Muscle of leg (tissue), 3 donors: ENCODE measurements at regions not wholly inside any gene's neighbourhood (a gene's known extent, or its start where the extent isn't known, plus 50 kb on each side); places are given as distances from the start of the nearest gene placed in this dataset.
A peak's percentile ranks its signal among the peaks of the same experiment; 100 is the strongest.

Experiments
- DNase-seq: peaks from one replicate; pipeline ENCODE4 v3.0.0; 2013
- H3K27ac ChIP-seq: one replicate; pipeline ENCODE4 v1.5.1; 2013; ENCODE audit warnings: mild to moderate bottlenecking, low read length, control low read depth
- H3K27me3 ChIP-seq: one replicate; pipeline ENCODE4 v1.6.1; 2013; ENCODE audit warnings: low read length; ENCODE audit not compliant: control insufficient read depth, insufficient read depth
- H3K36me3 ChIP-seq: one replicate; pipeline ENCODE4 v1.6.1; 2013; ENCODE audit warnings: low read length; ENCODE audit not compliant: control insufficient read depth, insufficient read depth
- H3K4me1 ChIP-seq: one replicate; pipeline ENCODE4 v1.6.1; 2013; ENCODE audit warnings: low read length; ENCODE audit not compliant: control insufficient read depth, insufficient read depth
- H3K4me3 ChIP-seq: one replicate; pipeline ENCODE4 v1.5.1; 2013; ENCODE audit warnings: low read length, control low read depth
- H3K9me3 ChIP-seq: replicated peaks from 2 replicates; pipeline ENCODE4 v1.6.1; 2013; ENCODE audit warnings: low read depth, low read length; ENCODE audit not compliant: control insufficient read depth
- WGBS: methylation state at CpG from one replicate; pipeline ENCODE4 v1.1.5; 2013; ENCODE audit warnings: missing lambda C conversion rate; ENCODE audit not compliant: insufficient coverage; 5-methylcytosine and 5-hydroxymethylcytosine counted together

DNA sequence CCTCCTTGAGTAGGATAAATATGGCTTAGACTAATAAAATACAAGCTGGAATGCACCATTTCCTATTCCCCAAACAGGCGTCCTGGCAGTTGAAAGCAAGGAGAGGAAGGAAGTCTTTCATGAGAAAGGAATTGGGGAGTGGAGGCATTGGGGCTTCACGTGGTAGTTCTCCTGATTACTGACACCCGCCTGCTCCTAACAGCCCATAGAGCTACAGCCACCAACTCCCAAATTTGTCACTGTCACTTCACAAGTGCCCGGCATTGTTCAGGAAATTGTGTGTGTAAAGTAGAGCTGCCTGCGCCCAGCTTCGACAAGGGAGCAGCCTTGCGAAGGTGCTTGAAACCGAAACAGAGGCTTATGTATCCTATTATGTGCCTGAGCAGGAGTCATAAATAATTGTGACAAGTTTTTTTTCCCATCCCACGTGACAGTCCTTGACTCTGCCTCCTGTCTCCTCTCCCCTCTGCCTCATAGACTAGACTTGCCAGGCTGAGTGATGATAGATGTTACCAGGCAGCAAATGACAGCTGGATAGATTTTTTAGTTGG, 301.7 kb upstream of the ZFP64 start:
- Histone ChIP-seq H3K27ac (peak overlapping the region; percentile 73), H3K4me3 (peak overlapping the region; percentile 22), H3K4me1 (peaks cover 4% of the 10 kb centered on the region), H3K36me3 (no peaks in the 10 kb centered on the region), H3K27me3 (no peaks in the 10 kb centered on the region), H3K9me3 (no peaks in the 10 kb centered on the region)
- DNase-seq = peak; percentile 89
- WGBS = 0% methylated on average over 2 of the region's 9 CpGs

GRCh38 chr20:52490711-52491430, 299.3 kb upstream of the ZFP64 start:
- 58% methylated on average over 2 of the region's 10 CpGs for WGBS
- peak overlapping the region; percentile 13 for H3K27ac ChIP-seq
- no peaks in the 10 kb centered on the region for H3K27me3 ChIP-seq
- H3K4me3 ChIP-seq = no peak overlapping the region
- no peaks in the 10 kb centered on the region for H3K36me3 ChIP-seq
- no peak for DNase-seq
- no peaks in the 10 kb centered on the region for H3K9me3 ChIP-seq
- H3K4me1 ChIP-seq = peaks cover 4% of the 10 kb centered on the region

- WGBS = no CpG with 5 or more reads among the region's 2 CpGs
- Histone ChIP-seq H3K36me3 (no peaks in the 10 kb centered on the region), H3K9me3 (no peaks in the 10 kb centered on the region), H3K27me3 (no peaks in the 10 kb centered on the region), H3K4me3 (no peak overlapping the region), H3K4me1 (no peaks in the 10 kb centered on the region), H3K27ac (no peak overlapping the region)
- DNase-seq = no peak
These were observed 292.9 kb upstream of the ZFP64 start for GRCh38 chr20:52484438-52484837.

GRCh38 chr20:52483382-52483781, 291.8 kb upstream of the ZFP64 start:
- Histone ChIP-seq H3K4me3 (no peak overlapping the region), H3K4me1 (no peaks in the 10 kb centered on the region), H3K27me3 (no peaks in the 10 kb centered on the region), H3K36me3 (no peaks in the 10 kb centered on the region), H3K27ac (no peak overlapping the region), H3K9me3 (no peaks in the 10 kb centered on the region)
- no peak for DNase-seq
- WGBS = no CpG with 5 or more reads among the region's 1 CpG

- no peak for DNase-seq
- Histone ChIP-seq H3K36me3 (no peaks in the 10 kb centered on the region), H3K4me3 (no peak overlapping the region), H3K9me3 (no peaks in the 10 kb centered on the region), H3K27me3 (no peaks in the 10 kb centered on the region), H3K27ac (no peak overlapping the region), H3K4me1 (no peaks in the 10 kb centered on the region)
- WGBS = 90% methylated on average over 2 of the region's 5 CpGs
These were observed 290.5 kb upstream of the ZFP64 start for GRCh38 chr20:52482044-52482443.

GRCh38 chr20:52481443-52481842, 289.9 kb upstream of the ZFP64 start:
- Histone ChIP-seq H3K36me3 (no peaks in the 10 kb centered on the region), H3K4me1 (no peaks in the 10 kb centered on the region), H3K4me3 (no peak overlapping the region), H3K27ac (no peak overlapping the region), H3K9me3 (no peaks in the 10 kb centered on the region), H3K27me3 (no peaks in the 10 kb centered on the region)
- WGBS = no CpG with 5 or more reads among the region's 3 CpGs
- DNase-seq = peak; percentile 37

DNA sequence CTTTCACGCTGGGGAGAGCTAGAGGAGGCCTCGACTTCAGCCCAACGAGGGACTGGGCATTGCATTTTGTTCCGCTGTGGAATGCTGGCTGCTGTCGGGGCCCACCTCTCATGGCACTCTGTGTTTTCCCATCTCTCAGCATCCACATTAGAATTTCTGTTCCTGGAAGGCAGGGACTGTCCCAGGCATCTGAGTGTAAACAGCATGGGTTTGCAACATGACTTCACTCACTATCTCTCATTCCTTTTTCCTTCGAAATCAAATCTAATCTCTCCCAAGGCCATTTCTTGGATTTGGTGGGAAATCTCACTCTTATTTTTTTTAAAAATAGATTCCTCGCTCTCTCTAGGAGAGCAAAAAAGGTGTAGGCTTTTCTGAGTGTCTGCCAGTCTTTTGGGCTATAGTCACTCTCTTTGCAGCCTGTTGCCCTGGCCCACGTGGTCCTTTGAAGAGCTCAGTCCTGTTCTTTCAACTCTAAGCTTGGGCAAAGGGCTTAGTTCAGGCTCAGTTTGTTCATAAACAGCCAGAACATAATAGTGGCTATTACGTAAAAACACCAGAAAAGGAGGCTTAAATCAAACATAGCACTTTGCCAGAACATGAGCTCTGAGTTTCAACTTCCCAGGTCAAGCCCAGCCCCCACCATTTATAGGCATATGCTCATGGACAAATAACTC, 284.6 kb upstream of the ZFP64 start:
- Histone ChIP-seq H3K4me3 (no peak overlapping the region), H3K27me3 (no peaks in the 10 kb centered on the region), H3K27ac (no peak overlapping the region), H3K9me3 (no peaks in the 10 kb centered on the region), H3K4me1 (no peaks in the 10 kb centered on the region), H3K36me3 (no peaks in the 10 kb centered on the region)
- WGBS = 67% methylated on average over 8 of the region's 9 CpGs
- DNase-seq = no peak

DNA sequence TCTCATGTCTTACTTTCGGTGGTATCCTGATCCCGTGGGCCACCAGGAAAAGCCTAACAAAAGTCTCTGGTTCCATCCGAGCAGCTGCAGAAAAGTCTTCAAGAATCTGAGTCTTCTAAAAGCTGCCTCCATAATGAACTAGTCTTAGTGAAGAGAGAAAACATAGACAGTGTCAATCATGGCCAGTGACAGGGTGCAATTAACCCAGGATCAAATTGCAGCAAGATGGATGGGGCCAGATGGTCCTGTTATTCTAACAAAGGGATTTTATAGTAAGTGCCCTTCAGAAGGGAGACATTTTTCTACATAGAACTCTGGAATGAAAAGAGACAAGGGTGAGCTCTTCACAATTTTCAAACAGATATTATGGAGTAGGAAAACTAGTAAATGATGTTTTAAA, 281.6 kb upstream of the ZFP64 start:
- H3K27me3 ChIP-seq = no peaks in the 10 kb centered on the region
- H3K4me1 ChIP-seq = no peaks in the 10 kb centered on the region
- no peaks in the 10 kb centered on the region for H3K9me3 ChIP-seq
- WGBS = 45% methylated on average over 2 of the region's 3 CpGs
- H3K27ac ChIP-seq = no peak overlapping the region
- DNase-seq = no peak
- no peak overlapping the region for H3K4me3 ChIP-seq
- no peaks in the 10 kb centered on the region for H3K36me3 ChIP-seq

DNA sequence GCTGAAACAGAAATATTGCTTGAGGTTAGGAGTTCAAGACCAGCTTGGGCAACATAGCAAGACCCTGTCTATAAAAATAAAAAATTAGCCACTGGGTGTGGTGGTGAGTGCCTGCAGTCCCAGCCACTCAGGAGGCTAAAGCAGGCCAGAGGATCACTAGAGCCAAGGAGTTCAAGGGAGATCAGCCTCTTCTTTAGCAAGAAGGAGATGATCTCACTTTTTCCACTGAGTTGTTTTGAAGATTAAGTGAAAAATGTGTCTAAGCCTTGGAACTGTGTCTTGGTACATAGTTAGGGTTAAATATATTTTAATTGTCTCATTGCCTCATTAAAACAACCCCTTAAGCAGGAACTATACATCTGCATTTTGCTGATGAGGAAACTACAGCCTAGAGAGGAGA, 279.0 kb upstream of the ZFP64 start:
- Histone ChIP-seq H3K4me3 (no peak overlapping the region), H3K27ac (no peak overlapping the region)

GRCh38 chr20:52469128-52469527, 277.5 kb upstream of the ZFP64 start:
- WGBS = no CpG with 5 or more reads among the region's 9 CpGs
- Histone ChIP-seq H3K4me1 (no peaks in the 10 kb centered on the region), H3K27ac (no peak overlapping the region), H3K36me3 (no peaks in the 10 kb centered on the region), H3K4me3 (no peak overlapping the region), H3K9me3 (no peaks in the 10 kb centered on the region), H3K27me3 (no peaks in the 10 kb centered on the region)
- no peak for DNase-seq

More for the DNA sequence above, 279.0 kb upstream of the ZFP64 start:
- no peaks in the 10 kb centered on the region for H3K36me3 ChIP-seq
- no peaks in the 10 kb centered on the region for H3K4me1 ChIP-seq
- DNase-seq = no peak
- no peaks in the 10 kb centered on the region for H3K9me3 ChIP-seq
- no peaks in the 10 kb centered on the region for H3K27me3 ChIP-seq
